Mesothelial cell of epicardium (in vitro differentiated cells): ENCODE measurements at regions not wholly inside any gene's neighbourhood (a gene's known extent, or its start where the extent isn't known, plus 50 kb on each side); places are given as distances from the start of the nearest gene placed in this dataset.
"Not testable (repeated sequence)": the region's sequence is repeated elsewhere in the genome, so short reads cannot be mapped to it uniquely, and the experiment has no call there.

Source experiments
- DNase-seq, 2 experiments: peaks; one replicate each; pipeline ENCODE4 v3.0.0; 2021; ENCODE audit warnings: low spot score in 2 of 2; ENCODE audit not compliant: unreplicated experiment in 2 of 2
- H3K27ac Mint-ChIP-seq: 2 replicates; pipeline ENCODE4 v1.8.0; 2021; ENCODE audit warnings: mixed read lengths
- H3K27me3 Mint-ChIP-seq: 2 replicates; pipeline ENCODE4 v1.8.0; 2021; ENCODE audit warnings: low read depth, mixed read lengths
- H3K36me3 Mint-ChIP-seq: 2 replicates; pipeline ENCODE4 v1.8.0; 2021; ENCODE audit warnings: mixed read lengths
- H3K4me1 Mint-ChIP-seq: 2 replicates; pipeline ENCODE4 v1.8.0; 2021; ENCODE audit warnings: mixed read lengths
- H3K4me3 Mint-ChIP-seq: 2 replicates; pipeline ENCODE4 v1.8.0; 2021; ENCODE audit warnings: mild to moderate bottlenecking, moderate library complexity, mixed read lengths
- H3K9me3 Mint-ChIP-seq: 2 replicates; pipeline ENCODE4 v1.8.0; 2021; ENCODE audit warnings: mixed read lengths
- TF ChIP-seq, protein P1 (sequence below): fragments of 200-600 bp; sonication (generic); IDR thresholded peaks from one replicate; pipeline ENCODE4 v1.5.0; 2021; ENCODE audit warnings: antibody characterized with exemption; ENCODE audit not compliant: unreplicated experiment

DNA sequence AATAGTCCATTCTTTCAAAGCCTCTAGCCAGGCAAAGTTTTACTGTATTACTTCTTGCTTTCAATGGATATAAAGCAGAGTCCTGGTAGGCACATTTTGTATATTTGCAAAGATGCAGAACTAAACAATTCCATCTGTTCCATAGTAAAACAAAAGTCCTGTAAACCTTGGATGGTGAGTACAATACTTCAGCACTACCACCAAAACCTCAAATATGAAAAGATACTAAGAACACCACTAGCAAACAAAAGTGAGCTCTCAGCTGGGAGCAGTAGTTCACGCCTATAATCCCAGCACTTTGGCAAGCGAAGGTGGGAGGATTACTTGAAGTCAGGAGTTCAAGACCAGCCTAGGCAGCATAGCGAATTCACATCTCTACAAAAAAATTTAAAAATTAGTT is 195.0 kb downstream of the MSX2 start:
- no peak overlapping the region for H3K4me3 Mint-ChIP-seq
- H3K4me1 Mint-ChIP-seq: peaks cover 11% of the 10 kb centered on the region
- no peaks in the 10 kb centered on the region for H3K36me3 Mint-ChIP-seq

GRCh38 chr5:174918655-174919054 is 194.3 kb downstream of the MSX2 start:
- no peaks in the 10 kb centered on the region for H3K27me3 Mint-ChIP-seq
- no peaks in the 10 kb centered on the region for H3K36me3 Mint-ChIP-seq
- TF ChIP-seq, protein P1, sequence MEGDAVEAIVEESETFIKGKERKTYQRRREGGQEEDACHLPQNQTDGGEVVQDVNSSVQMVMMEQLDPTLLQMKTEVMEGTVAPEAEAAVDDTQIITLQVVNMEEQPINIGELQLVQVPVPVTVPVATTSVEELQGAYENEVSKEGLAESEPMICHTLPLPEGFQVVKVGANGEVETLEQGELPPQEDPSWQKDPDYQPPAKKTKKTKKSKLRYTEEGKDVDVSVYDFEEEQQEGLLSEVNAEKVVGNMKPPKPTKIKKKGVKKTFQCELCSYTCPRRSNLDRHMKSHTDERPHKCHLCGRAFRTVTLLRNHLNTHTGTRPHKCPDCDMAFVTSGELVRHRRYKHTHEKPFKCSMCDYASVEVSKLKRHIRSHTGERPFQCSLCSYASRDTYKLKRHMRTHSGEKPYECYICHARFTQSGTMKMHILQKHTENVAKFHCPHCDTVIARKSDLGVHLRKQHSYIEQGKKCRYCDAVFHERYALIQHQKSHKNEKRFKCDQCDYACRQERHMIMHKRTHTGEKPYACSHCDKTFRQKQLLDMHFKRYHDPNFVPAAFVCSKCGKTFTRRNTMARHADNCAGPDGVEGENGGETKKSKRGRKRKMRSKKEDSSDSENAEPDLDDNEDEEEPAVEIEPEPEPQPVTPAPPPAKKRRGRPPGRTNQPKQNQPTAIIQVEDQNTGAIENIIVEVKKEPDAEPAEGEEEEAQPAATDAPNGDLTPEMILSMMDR: no peak
- no peak overlapping the region for H3K27ac Mint-ChIP-seq
- H3K4me3 Mint-ChIP-seq: no peak overlapping the region
- H3K9me3 Mint-ChIP-seq: no peaks in the 10 kb centered on the region
- DNase-seq: no peak
- peaks cover 11% of the 10 kb centered on the region for H3K4me1 Mint-ChIP-seq

More for the DNA sequence above, 195.0 kb downstream of the MSX2 start:
- no peaks in the 10 kb centered on the region for H3K27me3 Mint-ChIP-seq
- DNase-seq: no peak
- no peaks in the 10 kb centered on the region for H3K9me3 Mint-ChIP-seq
- TF ChIP-seq, protein P1: no peak
- no peak overlapping the region for H3K27ac Mint-ChIP-seq

DNA sequence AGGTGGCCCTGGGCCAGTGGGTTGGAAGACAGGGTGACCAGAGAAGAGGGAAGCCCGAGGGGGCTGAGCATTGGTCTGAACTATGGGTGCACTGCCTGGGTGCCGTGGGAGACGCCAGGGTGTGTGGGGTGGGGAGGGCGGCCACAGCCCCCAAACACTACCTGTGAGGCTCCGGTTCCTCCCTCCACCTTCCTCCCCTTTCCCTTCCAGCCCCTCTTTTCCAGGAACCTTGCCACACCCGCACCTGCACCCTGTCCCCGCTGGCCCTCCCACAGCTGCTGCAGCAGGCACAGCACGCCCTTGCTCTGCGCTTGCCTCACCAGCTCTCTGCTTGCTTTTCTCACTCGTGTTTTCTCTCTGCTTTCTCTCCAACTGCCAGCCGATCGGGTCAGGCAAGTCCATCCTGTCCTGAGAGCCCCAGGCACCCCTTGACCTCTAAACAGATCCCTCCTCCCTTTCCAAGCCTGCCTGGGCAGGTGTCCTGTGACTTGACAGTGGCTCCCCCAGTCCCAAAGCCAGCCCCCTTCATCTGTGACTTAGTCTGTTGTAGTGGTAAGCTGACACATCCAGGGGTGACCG is 193.7 kb downstream of the MSX2 start:
- H3K9me3 Mint-ChIP-seq: no peaks in the 10 kb centered on the region
- no peak overlapping the region for H3K27ac Mint-ChIP-seq
- H3K27me3 Mint-ChIP-seq: no peaks in the 10 kb centered on the region
- H3K36me3 Mint-ChIP-seq: no peaks in the 10 kb centered on the region
- H3K4me1 Mint-ChIP-seq: peaks cover 11% of the 10 kb centered on the region
- TF ChIP-seq, protein P1: no peak
- DNase-seq: no peak
- no peak overlapping the region for H3K4me3 Mint-ChIP-seq

- not testable (repeated sequence) for H3K27me3 Mint-ChIP-seq, H3K36me3 Mint-ChIP-seq, H3K4me3 Mint-ChIP-seq, H3K9me3 Mint-ChIP-seq, H3K27ac Mint-ChIP-seq, DNase-seq
- peaks cover 11% of the 10 kb centered on the region for H3K4me1 Mint-ChIP-seq
These were observed 193.1 kb downstream of the MSX2 start for GRCh38 chr5:174917435-174917834.

- H3K9me3 Mint-ChIP-seq, H3K4me3 Mint-ChIP-seq, H3K36me3 Mint-ChIP-seq, DNase-seq, H3K27ac Mint-ChIP-seq, H3K27me3 Mint-ChIP-seq: not testable (repeated sequence)
- H3K4me1 Mint-ChIP-seq: peaks cover 11% of the 10 kb centered on the region
These were observed 192.5 kb downstream of the MSX2 start for GRCh38 chr5:174916924-174917323.

- Mint-ChIP-seq H3K4me3 (no peak overlapping the region), H3K9me3 (no peaks in the 10 kb centered on the region), H3K27me3 (peaks cover 2% of the 10 kb centered on the region), H3K36me3 (no peaks in the 10 kb centered on the region), H3K27ac (no peak overlapping the region), H3K4me1 (peaks cover 8% of the 10 kb centered on the region)
- no peak for DNase-seq
- TF ChIP-seq, protein P1: no peak
These were observed 191.8 kb downstream of the MSX2 start for GRCh38 chr5:174916227-174916626.

GRCh38 chr5:174911118-174911517 is 186.7 kb downstream of the MSX2 start:
- peaks cover 2% of the 10 kb centered on the region for H3K4me1 Mint-ChIP-seq
- peaks cover 12% of the 10 kb centered on the region for H3K9me3 Mint-ChIP-seq
- H3K27ac Mint-ChIP-seq: no peak overlapping the region
- no peak for DNase-seq
- H3K36me3 Mint-ChIP-seq: peaks cover 2% of the 10 kb centered on the region
- H3K27me3 Mint-ChIP-seq: peaks cover 4% of the 10 kb centered on the region
- TF ChIP-seq, protein P1: no peak
- H3K4me3 Mint-ChIP-seq: no peak overlapping the region
